Body of pancreas (tissue), 4 donors: ENCODE measurements at regions not wholly inside any gene's neighbourhood (a gene's known extent, or its start where the extent isn't known, plus 50 kb on each side); places are given as distances from the start of the nearest gene placed in this dataset.

Experiments used
- POLR2A ChIP-seq, 3 donors: fragments of 450-650 bp; IDR thresholded peaks; one replicate each; pipeline ENCODE4 v1.6.1; 2016; ENCODE audit warnings: antibody characterized with exemption in 3 of 3, mild to moderate bottlenecking in 2 of 3
- TF ChIP-seq, protein P1 (sequence below), 7 experiments: fragments of 450-650 bp in 4 of 7; fragments of 200-600 bp in 3 of 7; sonication (generic) in 3 of 7; IDR thresholded peaks; one replicate each; pipeline ENCODE4 v1.5.1; 2016 to 2019; ENCODE audit warnings: antibody characterized with exemption in 7 of 7

DNA sequence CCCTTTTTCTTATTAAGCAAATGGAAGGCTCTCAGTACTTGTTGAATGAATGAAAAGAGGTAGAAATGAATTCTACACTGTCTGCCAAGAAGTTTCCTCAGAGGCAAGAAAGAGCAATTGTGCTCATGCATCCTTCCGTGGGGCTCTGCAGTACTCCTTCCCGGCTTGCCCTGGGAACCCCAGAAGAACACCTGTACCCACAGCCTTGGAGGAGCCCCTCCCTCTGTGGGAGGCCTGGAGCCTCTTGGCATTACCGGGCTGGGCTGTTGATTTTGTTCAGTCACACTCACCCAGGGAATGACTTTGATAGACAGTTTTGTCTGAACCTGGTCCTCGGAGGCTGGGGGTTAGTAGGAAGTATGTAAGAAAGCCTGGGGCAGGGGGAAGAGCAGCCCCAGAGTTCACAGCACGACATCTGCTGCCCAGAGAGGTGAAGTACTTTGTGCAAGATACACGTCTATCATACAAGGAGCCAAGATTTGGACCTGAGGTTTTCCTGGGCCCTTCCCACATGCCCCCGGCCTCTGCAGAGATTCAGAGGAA is 134.8 kb upstream of the GDF10 start:
- TF ChIP-seq, protein P1, sequence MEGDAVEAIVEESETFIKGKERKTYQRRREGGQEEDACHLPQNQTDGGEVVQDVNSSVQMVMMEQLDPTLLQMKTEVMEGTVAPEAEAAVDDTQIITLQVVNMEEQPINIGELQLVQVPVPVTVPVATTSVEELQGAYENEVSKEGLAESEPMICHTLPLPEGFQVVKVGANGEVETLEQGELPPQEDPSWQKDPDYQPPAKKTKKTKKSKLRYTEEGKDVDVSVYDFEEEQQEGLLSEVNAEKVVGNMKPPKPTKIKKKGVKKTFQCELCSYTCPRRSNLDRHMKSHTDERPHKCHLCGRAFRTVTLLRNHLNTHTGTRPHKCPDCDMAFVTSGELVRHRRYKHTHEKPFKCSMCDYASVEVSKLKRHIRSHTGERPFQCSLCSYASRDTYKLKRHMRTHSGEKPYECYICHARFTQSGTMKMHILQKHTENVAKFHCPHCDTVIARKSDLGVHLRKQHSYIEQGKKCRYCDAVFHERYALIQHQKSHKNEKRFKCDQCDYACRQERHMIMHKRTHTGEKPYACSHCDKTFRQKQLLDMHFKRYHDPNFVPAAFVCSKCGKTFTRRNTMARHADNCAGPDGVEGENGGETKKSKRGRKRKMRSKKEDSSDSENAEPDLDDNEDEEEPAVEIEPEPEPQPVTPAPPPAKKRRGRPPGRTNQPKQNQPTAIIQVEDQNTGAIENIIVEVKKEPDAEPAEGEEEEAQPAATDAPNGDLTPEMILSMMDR (IDR thresholded peaks at IDR 0.05): no peak
- TF ChIP-seq POLR2A (IDR thresholded peaks at IDR 0.05): no peak
